Stomach (tissue), 8 donors: ENCODE measurements at regions not wholly inside any gene's neighbourhood (a gene's known extent, or its start where the extent isn't known, plus 50 kb on each side); places are given as distances from the start of the nearest gene placed in this dataset.

Source experiments
- DNase-seq, 2 donors: peaks; one replicate each; pipeline versions ENCODE4 v3.0.0 to v3.0.0-alpha.2; 2013 to 2019
- H3K27ac ChIP-seq, 5 donors: fragments of 200-600 bp in 4 of 5; sonication (generic) in 4 of 5; one replicate each; pipeline ENCODE4 v1.5.1; 2013 to 2019; ENCODE audit warnings: mild to moderate bottlenecking in 1 of 5, moderate library complexity in 1 of 5
- H3K27me3 ChIP-seq, 3 donors: fragments of 200-600 bp; sonication (generic); one replicate each; pipeline ENCODE4 v1.5.1; 2017 to 2019; ENCODE audit warnings: mixed run types in 1 of 3
- H3K36me3 ChIP-seq, 4 donors: fragments of 200-600 bp; sonication (generic); 1 replicate in 3 of 4; 2 replicates in 1 of 4; pipeline ENCODE4 v1.5.1; 2016 to 2019
- H3K4me1 ChIP-seq, 4 donors: fragments of 200-600 bp; sonication (generic); one replicate each; pipeline ENCODE4 v1.5.1; 2016 to 2019
- H3K4me3 ChIP-seq, 4 donors: fragments of 200-600 bp; sonication (generic) in 3 of 4; one replicate each; pipeline ENCODE4 v1.5.1; 2016 to 2019; ENCODE audit warnings: mild to moderate bottlenecking in 1 of 4
- H3K9me3 ChIP-seq, 4 donors: fragments of 200-600 bp; sonication (generic); one replicate each; pipeline ENCODE4 v1.5.1; 2016 to 2019
- EP300 ChIP-seq: sonication (generic); formaldehyde crosslinking; IDR thresholded peaks from one replicate; pipeline ENCODE4 v1.6.1; 2017; ENCODE audit warnings: antibody characterized with exemption
- POLR2A ChIP-seq, 4 donors: fragments of 450-650 bp; IDR thresholded peaks; one replicate each; pipeline ENCODE4 v1.6.1; 2016; ENCODE audit warnings: antibody characterized with exemption in 4 of 4, control low read depth in 2 of 4, mild to moderate bottlenecking in 1 of 4, moderate library complexity in 1 of 4
- POLR2AphosphoS5 ChIP-seq, 3 donors: sonication (generic); formaldehyde crosslinking; IDR thresholded peaks; one replicate each; pipeline ENCODE4 v1.6.1; 2016; ENCODE audit warnings: antibody characterized with exemption in 3 of 3
- WGBS, 5 donors: extraction: QIAGEN DNeasy Blood & Tissue Kit in 3 of 5; methylation state at CpG; one replicate each; pipeline versions ENCODE4 v1.1.5 to v1.1.7; 2013 to 2018; 5-methylcytosine and 5-hydroxymethylcytosine counted together
- intact Hi-C: fragments of 100-400 bp; cut with DNase I; formaldehyde crosslinking; loops from one replicate; pipeline ENCODE4 v1.15.1; 2023; ENCODE audit warnings: low total_unique reads
- TF ChIP-seq, protein P1 (sequence below), 7 experiments: fragments of 450-650 bp in 4 of 7; fragments of 200-600 bp in 3 of 7; sonication (generic) in 3 of 7; IDR thresholded peaks; one replicate each; pipeline ENCODE4 v1.5.1; 2016 to 2019; ENCODE audit warnings: antibody characterized with exemption in 7 of 7, control low read depth in 2 of 7, mild to moderate bottlenecking in 1 of 7
- donor health status: healthy with polysubstance abuse.
- donor health status: Bipolar disorder and iron deficiency.
- donor health status: healthy.

GRCh38 chr14:56414236-56414635, 165.4 kb upstream of the TMEM260 start:
- 91 to 97% (median 92%) methylated on average over 3 of the region's 3 CpGs for WGBS, 5 donors
- intact Hi-C loops: no loop called here

GRCh38 chr14:56416213-56416612, 163.4 kb upstream of the TMEM260 start:
- 95 to 98% (median 97%) methylated on average over 9 of the region's 9 CpGs for WGBS, 5 donors
- Histone ChIP-seq H3K4me1 (peaks cover 0 to 5% (median 2%) of the 10 kb centered on the region in 4 donors), H3K27me3 (no peaks in the 10 kb centered on the region), H3K27ac (no peak overlapping the region), H3K4me3 (no peak overlapping the region), H3K36me3 (no peaks in the 10 kb centered on the region), H3K9me3 (no peaks in the 10 kb centered on the region)
- TF ChIP-seq, protein P1, sequence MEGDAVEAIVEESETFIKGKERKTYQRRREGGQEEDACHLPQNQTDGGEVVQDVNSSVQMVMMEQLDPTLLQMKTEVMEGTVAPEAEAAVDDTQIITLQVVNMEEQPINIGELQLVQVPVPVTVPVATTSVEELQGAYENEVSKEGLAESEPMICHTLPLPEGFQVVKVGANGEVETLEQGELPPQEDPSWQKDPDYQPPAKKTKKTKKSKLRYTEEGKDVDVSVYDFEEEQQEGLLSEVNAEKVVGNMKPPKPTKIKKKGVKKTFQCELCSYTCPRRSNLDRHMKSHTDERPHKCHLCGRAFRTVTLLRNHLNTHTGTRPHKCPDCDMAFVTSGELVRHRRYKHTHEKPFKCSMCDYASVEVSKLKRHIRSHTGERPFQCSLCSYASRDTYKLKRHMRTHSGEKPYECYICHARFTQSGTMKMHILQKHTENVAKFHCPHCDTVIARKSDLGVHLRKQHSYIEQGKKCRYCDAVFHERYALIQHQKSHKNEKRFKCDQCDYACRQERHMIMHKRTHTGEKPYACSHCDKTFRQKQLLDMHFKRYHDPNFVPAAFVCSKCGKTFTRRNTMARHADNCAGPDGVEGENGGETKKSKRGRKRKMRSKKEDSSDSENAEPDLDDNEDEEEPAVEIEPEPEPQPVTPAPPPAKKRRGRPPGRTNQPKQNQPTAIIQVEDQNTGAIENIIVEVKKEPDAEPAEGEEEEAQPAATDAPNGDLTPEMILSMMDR (IDR thresholded peaks at IDR 0.05): no peak
- TF ChIP-seq POLR2AphosphoS5 (IDR thresholded peaks at IDR 0.05) (no peak), EP300 (no peak), POLR2A (IDR thresholded peaks at IDR 0.05) (no peak)
- intact Hi-C loops: no loop called here
- no peak for DNase-seq

More at GRCh38 chr14:56414236-56414635, 165.4 kb upstream of the TMEM260 start:
- Histone ChIP-seq H3K4me3 (no peak overlapping the region), H3K9me3 (no peaks in the 10 kb centered on the region), H3K27me3 (no peaks in the 10 kb centered on the region), H3K36me3 (no peaks in the 10 kb centered on the region), H3K4me1 (peaks cover 0 to 5% (median 2%) of the 10 kb centered on the region in 4 donors), H3K27ac (no peak overlapping the region)
- TF ChIP-seq POLR2AphosphoS5 (IDR thresholded peaks at IDR 0.05): no peak
- TF ChIP-seq, protein P1 (IDR thresholded peaks at IDR 0.05): no peak
- TF ChIP-seq POLR2A (IDR thresholded peaks at IDR 0.05): no peak
- no peak for TF ChIP-seq EP300
- no peak for DNase-seq

DNA sequence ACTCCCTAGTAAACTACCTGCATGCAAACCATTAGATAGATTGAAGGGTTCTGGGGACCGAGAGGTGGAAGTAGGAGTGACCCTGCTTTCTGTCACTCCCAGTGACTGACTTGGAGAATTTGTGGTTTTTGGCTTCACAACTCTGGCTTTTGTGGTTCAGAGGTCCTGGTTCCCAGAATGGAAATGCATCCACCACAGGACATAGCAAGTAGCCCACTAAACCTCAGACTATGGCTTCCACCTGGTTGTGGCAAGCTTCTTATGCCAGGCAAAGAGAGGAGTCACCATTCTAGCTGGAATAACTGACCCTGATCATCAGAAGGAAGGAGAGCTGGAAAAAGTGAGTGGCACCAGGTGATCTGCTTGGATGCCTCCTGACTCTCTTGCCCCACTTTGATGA, 162.4 kb upstream of the TMEM260 start:
- intact Hi-C loops: no loop called here

DNA sequence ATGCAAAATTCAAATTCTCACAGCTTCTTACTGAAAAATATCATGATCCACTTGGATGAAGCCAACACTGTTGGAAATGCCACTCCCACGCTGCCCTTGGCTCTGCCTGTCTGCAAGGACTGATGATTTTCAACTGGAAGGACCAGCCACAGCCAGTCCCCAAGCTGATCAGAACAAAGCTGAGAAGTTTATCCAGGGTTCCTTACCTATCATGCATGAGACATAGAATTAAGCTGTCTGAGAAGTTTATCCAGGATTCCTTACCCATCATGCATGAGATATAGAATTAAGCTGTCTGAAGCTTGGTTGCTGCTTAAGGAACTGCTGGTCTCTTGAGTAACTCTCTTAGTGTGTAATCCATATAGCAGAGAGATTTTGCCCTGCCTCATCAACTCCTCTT, 159.8 kb upstream of the TMEM260 start:
- 77 to 93% (median 87%) methylated on average over 1 of the region's 1 CpG for WGBS, 5 donors
- Histone ChIP-seq H3K4me3 (no peak overlapping the region), H3K4me1 (peaks cover 0 to 16% (median 7%) of the 10 kb centered on the region in 4 donors), H3K9me3 (no peaks in the 10 kb centered on the region), H3K27me3 (no peaks in the 10 kb centered on the region), H3K36me3 (no peaks in the 10 kb centered on the region), H3K27ac (no peak overlapping the region)
- intact Hi-C loops: no loop called here
- TF ChIP-seq, protein P1 (IDR thresholded peaks at IDR 0.05): no peak
- TF ChIP-seq EP300 (no peak), POLR2A (IDR thresholded peaks at IDR 0.05) (no peak), POLR2AphosphoS5 (IDR thresholded peaks at IDR 0.05) (no peak)
- no peak for DNase-seq

More for the DNA sequence above, 162.4 kb upstream of the TMEM260 start:
- Histone ChIP-seq H3K27ac (no peak overlapping the region), H3K4me1 (peaks cover 0 to 4% (median 2%) of the 10 kb centered on the region in 4 donors), H3K36me3 (no peaks in the 10 kb centered on the region), H3K4me3 (no peak overlapping the region), H3K27me3 (no peaks in the 10 kb centered on the region), H3K9me3 (no peaks in the 10 kb centered on the region)
- no peak for DNase-seq
- WGBS, 5 donors: 33 to 100% (median 92%) methylated on average over 1 of the region's 1 CpG
- no peak for TF ChIP-seq POLR2AphosphoS5 (IDR thresholded peaks at IDR 0.05)
- TF ChIP-seq, protein P1 (IDR thresholded peaks at IDR 0.05): no peak
- TF ChIP-seq POLR2A (IDR thresholded peaks at IDR 0.05): no peak
- TF ChIP-seq EP300: no peak
